Natural killer cell treated with Interleukin-12 subunit alpha and Interleukin-12 subunit beta and Interleukin-15 and Interleukin-18, amount 100 ng/mL, for 72 hours (primary cell): ENCODE measurements at regions not wholly inside any gene's neighbourhood (a gene's known extent, or its start where the extent isn't known, plus 50 kb on each side); places are given as distances from the start of the nearest gene placed in this dataset.
"Not testable (repeated sequence)": the region's sequence is repeated elsewhere in the genome, so short reads cannot be mapped to it uniquely, and the experiment has no call there.

Source experiments
- ATAC-seq, 2 donors: fragments of 150-1000 bp; cut with Tn5 transposase in 1 of 2; sonication (Bioruptor Pico), chemical (Tn5 transposase) in 1 of 2; 2 replicates each; pipeline ENCODE4 v1.10.0; 2021
- DNase-seq: peaks from one replicate; pipeline ENCODE4 v3.0.0; 2022; ENCODE audit warnings: low spot score
- H3K27ac Mint-ChIP-seq, 2 donors: 1 replicate in 1 of 2; 2 replicates in 1 of 2; pipeline ENCODE4 v1.8.0; 2022; ENCODE audit warnings: mixed read lengths in 2 of 2, mild to moderate bottlenecking in 1 of 2, moderate library complexity in 1 of 2
- H3K27me3 Mint-ChIP-seq, 2 donors: 1 replicate in 1 of 2; 2 replicates in 1 of 2; pipeline ENCODE4 v1.8.0; 2022; ENCODE audit warnings: mixed read lengths in 2 of 2
- H3K36me3 Mint-ChIP-seq: one replicate; pipeline ENCODE4 v1.8.0; 2022; ENCODE audit warnings: mixed read lengths
- H3K4me1 Mint-ChIP-seq, 2 donors: 1 replicate in 1 of 2; 2 replicates in 1 of 2; pipeline ENCODE4 v1.8.0; 2022; ENCODE audit warnings: low read depth in 2 of 2, mixed read lengths in 2 of 2, mild to moderate bottlenecking in 1 of 2
- H3K4me3 Mint-ChIP-seq: one replicate; pipeline ENCODE4 v1.8.0; 2022; ENCODE audit warnings: mixed read lengths
- H3K9me3 Mint-ChIP-seq: 2 replicates; pipeline ENCODE4 v1.8.0; 2022; ENCODE audit warnings: mixed read lengths

GRCh38 chr16:31734265-31734664 lies 139.3 kb upstream of the ZNF267 start:
- no peak for ATAC-seq
- Mint-ChIP-seq H3K36me3 (peaks cover 63% of the 10 kb centered on the region), H3K4me1 (peaks cover 6 to 13% of the 10 kb centered on the region in 2 donors), H3K9me3 (peaks cover 7% of the 10 kb centered on the region), H3K27me3 (no peaks in the 10 kb centered on the region), H3K4me3 (no peak overlapping the region), H3K27ac (no peak overlapping the region)
- DNase-seq = no peak

- DNase-seq, H3K4me3 Mint-ChIP-seq, H3K27ac Mint-ChIP-seq, ATAC-seq, H3K27me3 Mint-ChIP-seq: not testable (repeated sequence)
- peaks cover 84% of the 10 kb centered on the region for H3K36me3 Mint-ChIP-seq
- peaks cover 40% of the 10 kb centered on the region for H3K9me3 Mint-ChIP-seq
- H3K4me1 Mint-ChIP-seq = peaks cover 0 to 21% of the 10 kb centered on the region in 2 donors
These were observed 128.5 kb upstream of the ZNF267 start for GRCh38 chr16:31745098-31745497.

- Mint-ChIP-seq H3K4me1 (peaks cover 0 to 24% of the 10 kb centered on the region in 2 donors), H3K27ac (no peak overlapping the region), H3K27me3 (no peaks in the 10 kb centered on the region), H3K4me3 (no peak overlapping the region), H3K9me3 (peaks cover 42% of the 10 kb centered on the region), H3K36me3 (peaks cover 84% of the 10 kb centered on the region)
- DNase-seq (no peak), ATAC-seq (no peak)
These were observed 127.7 kb upstream of the ZNF267 start for GRCh38 chr16:31745900-31746299.

DNA sequence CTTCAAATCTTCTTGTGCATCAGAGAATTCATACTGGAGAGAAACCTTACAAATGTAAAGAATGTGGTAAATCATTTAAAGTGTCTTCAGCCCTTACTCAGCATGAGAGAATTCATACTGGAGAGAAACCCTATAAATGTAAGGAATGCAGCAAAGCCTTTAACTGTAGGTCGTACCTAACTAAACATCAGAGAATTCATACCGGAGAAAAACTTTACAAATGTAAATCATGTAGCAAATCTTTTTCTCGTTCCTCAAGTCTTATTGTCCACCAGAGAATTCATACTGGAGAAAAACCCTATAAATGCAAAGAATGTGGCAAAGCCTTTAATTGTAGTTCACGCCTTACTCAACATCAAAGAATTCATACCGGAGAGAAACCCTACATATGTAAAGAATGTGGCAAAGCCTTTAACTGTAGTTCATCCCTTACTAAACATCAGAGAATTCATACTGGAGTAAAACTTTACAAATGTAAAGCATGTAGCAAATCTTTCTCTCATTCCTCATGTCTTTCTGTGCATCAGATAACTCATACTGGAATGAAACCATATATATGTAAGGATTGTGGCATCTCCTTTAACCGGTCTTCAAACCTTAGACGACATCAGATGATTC lies 118.5 kb upstream of the ZNF267 start:
- Mint-ChIP-seq H3K4me1 (peaks cover 0 to 6% of the 10 kb centered on the region in 2 donors), H3K4me3 (no peak overlapping the region), H3K27me3 (no peaks in the 10 kb centered on the region), H3K9me3 (peaks cover 53% of the 10 kb centered on the region), H3K36me3 (peaks cover 80% of the 10 kb centered on the region), H3K27ac (no peak overlapping the region)
- DNase-seq (no peak), ATAC-seq (no peak)

GRCh38 chr16:31764103-31764502 lies 109.5 kb upstream of the ZNF267 start:
- DNase-seq (no peak), ATAC-seq (no peak)
- Mint-ChIP-seq H3K4me3 (no peak overlapping the region), H3K9me3 (peaks cover 21% of the 10 kb centered on the region), H3K36me3 (peaks cover 45% of the 10 kb centered on the region), H3K27ac (no peak overlapping the region), H3K4me1 (no peaks in the 10 kb centered on the region), H3K27me3 (no peaks in the 10 kb centered on the region)

DNA sequence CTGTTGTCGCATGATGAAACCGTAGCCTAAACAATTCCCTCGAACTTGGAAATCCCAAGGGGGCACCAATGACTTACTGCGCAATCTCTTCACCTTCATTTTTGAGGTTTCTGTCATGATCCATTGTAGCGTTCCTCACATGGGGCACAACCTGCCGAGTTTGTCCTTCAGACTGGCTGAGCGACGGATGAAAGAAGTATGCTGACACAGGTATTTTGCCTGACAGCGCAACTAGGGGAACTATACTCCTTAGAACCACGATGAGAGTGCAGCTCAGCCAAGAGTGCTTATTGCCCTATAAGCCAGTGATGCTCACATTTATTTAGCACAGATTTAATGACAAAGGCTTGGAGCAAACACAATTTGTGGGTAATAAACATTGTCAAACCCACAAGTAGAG lies 106.3 kb upstream of the ZNF267 start:
- peaks cover 39% of the 10 kb centered on the region for H3K36me3 Mint-ChIP-seq
- H3K27ac Mint-ChIP-seq = no peak overlapping the region
- ATAC-seq (no peak), DNase-seq (no peak)
- no peaks in the 10 kb centered on the region for H3K27me3 Mint-ChIP-seq
- H3K4me1 Mint-ChIP-seq = no peaks in the 10 kb centered on the region
- no peak overlapping the region for H3K4me3 Mint-ChIP-seq
- H3K9me3 Mint-ChIP-seq = peaks cover 19% of the 10 kb centered on the region

DNA sequence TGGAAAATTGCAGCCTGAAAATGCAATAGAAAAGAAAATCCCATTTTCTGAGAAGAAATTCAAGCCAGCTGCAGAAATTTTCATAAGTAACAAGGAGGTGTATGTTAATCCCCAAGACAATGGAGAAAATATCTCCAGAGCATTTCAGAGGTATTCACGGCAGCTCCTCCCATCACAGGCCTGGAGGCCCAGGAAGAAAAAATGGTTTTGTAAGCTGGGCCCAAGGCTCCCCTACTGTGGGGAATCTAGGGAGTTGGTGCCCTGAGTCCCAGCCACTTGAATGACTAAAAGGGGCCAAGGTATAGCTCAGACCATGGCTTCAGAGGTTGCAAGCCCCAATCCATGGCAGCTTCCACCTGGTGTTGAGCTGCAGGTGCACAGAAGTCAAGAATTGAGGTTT lies 93.3 kb upstream of the ZNF267 start:
- Mint-ChIP-seq H3K27me3 (no peaks in the 10 kb centered on the region), H3K27ac (no peak overlapping the region), H3K4me3 (no peak overlapping the region), H3K36me3 (peaks cover 40% of the 10 kb centered on the region), H3K4me1 (no peaks in the 10 kb centered on the region), H3K9me3 (peaks cover 19% of the 10 kb centered on the region)
- no peak for ATAC-seq
- no peak for DNase-seq

GRCh38 chr16:31785126-31785525 lies 88.5 kb upstream of the ZNF267 start:
- ATAC-seq = no peak
- H3K9me3 Mint-ChIP-seq = peaks cover 21% of the 10 kb centered on the region

GRCh38 chr16:31807086-31807485 lies 66.5 kb upstream of the ZNF267 start:
- Mint-ChIP-seq H3K27me3 (peaks cover 6 to 14% of the 10 kb centered on the region in 2 donors), H3K27ac (no peak overlapping the region), H3K36me3 (no peaks in the 10 kb centered on the region), H3K4me3 (no peak overlapping the region), H3K4me1 (peaks cover 0 to 3% of the 10 kb centered on the region in 2 donors), H3K9me3 (no peaks in the 10 kb centered on the region)
- DNase-seq (no peak), ATAC-seq (no peak)

More at GRCh38 chr16:31785126-31785525, 88.5 kb upstream of the ZNF267 start:
- no peaks in the 10 kb centered on the region for H3K4me1 Mint-ChIP-seq
- no peak overlapping the region for H3K27ac Mint-ChIP-seq
- H3K36me3 Mint-ChIP-seq = peaks cover 39% of the 10 kb centered on the region
- DNase-seq = no peak
- no peak overlapping the region for H3K4me3 Mint-ChIP-seq
- H3K27me3 Mint-ChIP-seq = peaks cover 0 to 9% of the 10 kb centered on the region in 2 donors

GRCh38 chr16:31810863-31811262 lies 62.7 kb upstream of the ZNF267 start:
- H3K36me3 Mint-ChIP-seq = no peaks in the 10 kb centered on the region

GRCh38 chr16:31816141-31816540 lies 57.5 kb upstream of the ZNF267 start:
- not testable (repeated sequence) for H3K27ac Mint-ChIP-seq, ATAC-seq, H3K4me3 Mint-ChIP-seq, H3K36me3 Mint-ChIP-seq, H3K9me3 Mint-ChIP-seq, H3K4me1 Mint-ChIP-seq, DNase-seq
- peaks cover 17% of the 10 kb centered on the region in 2 donors for H3K27me3 Mint-ChIP-seq

More at GRCh38 chr16:31810863-31811262, 62.7 kb upstream of the ZNF267 start:
- ATAC-seq (no peak), DNase-seq (no peak)
- Mint-ChIP-seq H3K4me1 (no peaks in the 10 kb centered on the region), H3K27me3 (peaks cover 14 to 20% of the 10 kb centered on the region in 2 donors), H3K27ac (no peak overlapping the region), H3K4me3 (no peak overlapping the region), H3K9me3 (no peaks in the 10 kb centered on the region)

GRCh38 chr16:31819386-31819785 lies 54.2 kb upstream of the ZNF267 start:
- H3K27me3 Mint-ChIP-seq = peaks cover 13 to 14% of the 10 kb centered on the region in 2 donors
- DNase-seq = no peak
- H3K9me3 Mint-ChIP-seq = no peaks in the 10 kb centered on the region
- H3K36me3 Mint-ChIP-seq = peaks cover 2% of the 10 kb centered on the region
- no peak overlapping the region for H3K27ac Mint-ChIP-seq
- no peak overlapping the region for H3K4me3 Mint-ChIP-seq
- no peak for ATAC-seq
- H3K4me1 Mint-ChIP-seq = no peaks in the 10 kb centered on the region

- no peak overlapping the region for H3K4me3 Mint-ChIP-seq
- peaks cover 7% of the 10 kb centered on the region for H3K36me3 Mint-ChIP-seq
- peaks cover 3% of the 10 kb centered on the region for H3K9me3 Mint-ChIP-seq
- H3K27ac Mint-ChIP-seq = no peak overlapping the region
- ATAC-seq (no peak), DNase-seq (no peak)
- no peaks in the 10 kb centered on the region for H3K4me1 Mint-ChIP-seq
- peaks cover 15 to 18% of the 10 kb centered on the region in 2 donors for H3K27me3 Mint-ChIP-seq
These were observed 53.7 kb upstream of the ZNF267 start for GRCh38 chr16:31819948-31820347.
